ELR (cell line): ENCODE measurements at regions not wholly inside any gene's neighbourhood (a gene's known extent, or its start where the extent isn't known, plus 50 kb on each side); places are given as distances from the start of the nearest gene placed in this dataset.

Experiments
- DNase-seq: peaks from one replicate; pipeline ENCODE4 v3.0.0-alpha.2; 2015; ENCODE audit warnings: low read depth

- peak; percentile 81 for DNase-seq
These were observed 103.7 kb upstream of the ZMIZ1 start for GRCh38 chr10:78964952-78965633.

DNA sequence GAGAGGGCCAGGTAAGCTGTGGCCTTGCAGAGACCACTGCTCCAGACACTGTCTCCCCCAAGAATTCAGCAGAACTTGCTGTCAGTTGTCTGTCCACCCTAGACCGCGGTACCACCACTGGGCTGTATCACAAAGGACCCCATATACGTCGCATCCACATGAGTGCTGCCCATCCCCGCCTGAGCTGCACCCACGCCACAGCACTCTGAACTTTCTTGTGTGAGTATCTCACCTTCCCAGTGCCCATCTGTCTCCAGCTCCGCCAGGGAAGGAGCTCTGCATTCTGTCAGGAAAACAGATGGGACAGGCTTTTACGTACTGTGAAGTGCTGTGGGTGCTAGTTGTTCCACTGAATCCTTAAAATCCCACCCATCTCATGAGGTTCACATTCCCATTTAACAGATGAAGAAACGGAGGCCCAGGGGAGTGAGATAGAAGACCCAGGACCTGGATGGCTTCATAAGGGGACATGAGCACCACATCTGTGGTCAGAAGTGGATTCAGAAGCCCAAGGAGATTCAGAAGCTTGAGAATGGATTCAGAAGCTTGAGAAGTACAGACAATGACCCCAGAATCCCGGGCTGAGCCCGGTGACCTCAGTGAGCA, 102.5 kb upstream of the ZMIZ1 start:
- no peak for DNase-seq

- no peak for DNase-seq
These were observed 101.8 kb upstream of the ZMIZ1 start for GRCh38 chr10:78966844-78967488.

DNA sequence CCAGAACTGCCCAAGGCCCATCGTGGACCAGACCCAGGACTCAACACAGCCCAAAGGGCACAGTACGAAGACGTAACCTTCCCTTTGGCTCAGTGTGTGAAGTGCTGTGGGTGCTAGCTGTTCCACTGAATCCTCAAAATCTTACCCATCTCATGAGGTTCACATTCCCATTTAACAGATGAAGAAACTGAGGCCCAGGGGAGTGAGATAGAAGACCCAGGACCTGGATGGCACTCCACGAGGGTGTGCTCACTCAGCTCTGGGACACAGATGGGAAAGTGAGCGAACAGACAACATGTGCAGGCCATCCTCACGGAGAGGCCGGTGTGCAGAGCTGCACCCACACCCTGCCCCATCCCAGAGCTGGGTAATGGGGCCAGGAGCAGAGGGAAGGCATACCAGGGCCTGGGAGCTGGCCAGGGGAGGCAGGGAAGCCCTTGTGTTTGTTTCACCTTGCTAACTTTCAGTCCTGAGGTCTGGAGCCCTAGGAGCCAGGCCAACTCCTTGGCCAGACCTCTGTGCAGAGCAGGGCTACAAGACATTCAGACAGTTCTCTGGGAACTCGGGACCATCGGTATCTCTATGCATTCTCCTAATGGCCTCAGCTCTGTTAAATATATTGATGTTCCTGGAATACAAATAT, 100.3 kb upstream of the ZMIZ1 start:
- DNase-seq = no peak

DNA sequence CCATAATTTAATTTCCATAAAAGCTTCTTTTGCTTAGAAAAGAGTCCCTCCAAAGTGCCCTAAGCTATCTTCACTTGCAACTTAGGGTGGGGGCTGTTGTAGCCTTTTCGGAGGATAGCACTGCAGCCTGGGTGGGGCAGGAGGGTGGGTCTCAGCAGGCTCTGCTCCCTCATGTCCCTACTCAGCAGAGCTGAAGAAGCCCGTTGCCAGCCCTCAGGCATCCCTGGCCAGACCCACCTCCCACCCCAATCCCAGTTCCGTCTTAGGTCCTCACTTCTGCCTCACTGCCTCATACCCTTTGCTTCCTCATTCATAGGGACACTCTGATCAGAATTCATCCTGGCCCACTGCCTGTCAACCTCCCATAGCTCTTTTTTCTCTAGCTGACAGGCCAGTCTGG, 99.8 kb upstream of the ZMIZ1 start:
- DNase-seq = no peak

- no peak for DNase-seq
These were observed 99.0 kb upstream of the ZMIZ1 start for GRCh38 chr10:78969719-78970118.

GRCh38 chr10:78970261-78970660, 98.5 kb upstream of the ZMIZ1 start:
- no peak for DNase-seq

DNA sequence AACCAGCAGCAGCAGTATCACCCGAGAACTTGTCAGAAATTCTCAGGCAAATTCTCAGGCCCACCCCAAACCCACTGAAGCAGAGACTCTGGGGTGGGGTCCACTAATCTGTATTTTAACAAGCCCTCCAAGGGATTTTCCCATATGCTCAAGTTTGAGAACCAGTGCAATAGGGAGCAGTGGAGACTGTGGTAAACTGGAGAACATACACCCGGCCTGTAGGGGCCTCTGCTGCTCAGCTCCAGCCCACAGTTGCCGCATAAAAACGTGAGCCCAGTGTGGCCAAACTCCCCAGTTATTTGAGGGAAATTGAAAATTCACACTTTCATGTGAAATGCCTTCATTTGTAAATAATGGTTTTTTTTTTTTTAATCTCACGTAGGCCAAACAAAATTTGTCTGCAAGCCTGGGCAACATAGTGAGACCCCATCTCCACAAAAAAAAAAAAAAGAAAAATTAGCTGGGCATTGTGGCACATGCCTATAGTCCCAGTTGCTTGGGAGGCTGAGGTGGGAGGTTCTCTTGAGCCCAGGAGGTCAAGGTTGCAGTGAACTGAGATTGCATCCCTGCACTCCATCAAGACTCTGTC, 97.6 kb upstream of the ZMIZ1 start:
- DNase-seq = no peak

DNA sequence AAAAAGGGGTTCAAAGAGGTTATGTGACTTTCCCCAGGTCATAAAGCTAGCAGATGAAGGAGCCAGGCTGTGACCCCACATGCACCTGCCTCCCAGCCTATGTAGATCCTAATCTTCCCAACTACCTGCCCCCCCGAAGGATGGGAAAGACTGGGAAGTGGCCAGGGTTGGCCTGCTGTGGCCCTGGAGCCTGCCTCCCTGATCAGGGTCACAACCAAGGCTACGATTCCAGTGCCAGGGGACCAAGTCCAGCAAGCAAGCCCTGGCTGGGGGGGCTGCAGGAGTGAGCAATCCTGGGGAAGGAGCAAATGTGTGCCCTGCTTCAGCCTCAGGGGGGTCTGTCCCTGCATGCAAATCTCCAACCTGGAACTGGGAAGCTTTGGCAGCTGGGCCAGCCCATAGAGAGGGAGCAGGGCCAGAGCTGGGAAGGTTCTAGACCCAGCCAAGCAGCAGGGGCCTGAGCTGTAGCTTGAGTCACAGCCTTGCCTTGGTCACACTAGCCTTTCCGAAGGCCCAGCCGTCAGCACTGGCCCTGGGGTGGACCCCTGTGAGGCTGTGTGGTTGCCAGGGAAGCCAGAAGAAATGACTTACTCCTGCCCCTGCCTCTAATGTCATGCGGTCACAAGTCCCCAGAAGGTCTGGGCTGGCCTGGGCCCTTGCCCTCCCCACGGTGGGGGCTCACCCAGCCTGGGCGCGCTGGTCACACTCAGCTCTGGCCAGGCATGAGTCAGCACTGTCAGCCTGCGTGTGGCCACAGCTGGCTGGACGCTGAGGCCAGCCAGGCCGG, 96.4 kb upstream of the ZMIZ1 start:
- peak; percentile 86 for DNase-seq

- DNase-seq = peak; percentile 96
These were observed 95.5 kb upstream of the ZMIZ1 start for GRCh38 chr10:78972947-78973900.

DNA sequence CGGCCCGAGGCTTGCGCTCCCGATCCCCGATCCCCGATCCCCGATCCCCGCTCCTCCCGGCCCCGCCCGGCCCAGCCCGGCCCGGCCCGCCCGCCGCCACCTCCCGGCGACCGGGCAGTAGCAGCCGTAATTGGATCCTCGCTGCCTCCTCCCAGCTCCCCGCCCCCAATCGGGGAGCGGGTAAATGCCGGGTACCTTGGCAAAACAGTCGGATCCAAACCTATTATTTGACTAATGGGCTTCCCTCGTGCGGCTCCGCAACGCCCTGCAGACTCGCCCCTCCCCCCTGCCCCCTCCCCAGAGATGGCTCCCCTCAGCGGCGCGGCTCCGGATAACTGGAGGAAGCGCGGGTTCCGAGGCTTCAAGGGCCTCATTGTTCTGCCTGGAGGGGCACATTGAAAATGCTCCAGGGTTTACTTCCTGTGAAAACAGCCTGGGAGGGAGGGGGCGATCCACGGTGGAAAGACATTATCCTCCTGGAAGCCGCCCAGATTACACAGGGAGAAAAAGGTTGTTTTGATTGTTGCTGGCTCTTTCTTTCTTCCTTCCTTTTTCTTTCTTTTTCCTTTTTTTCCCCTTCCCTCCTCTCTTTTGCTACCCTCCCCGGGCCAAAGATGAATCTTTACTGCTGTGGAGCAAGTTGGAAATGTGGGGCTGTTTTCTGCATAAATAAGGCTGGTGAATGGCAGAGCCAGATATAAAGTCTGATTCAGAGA, 94.7 kb upstream of the ZMIZ1 start:
- peak; percentile 69 for DNase-seq

GRCh38 chr10:78974617-78975317, 94.0 kb upstream of the ZMIZ1 start:
- DNase-seq = peak; percentile 97

DNA sequence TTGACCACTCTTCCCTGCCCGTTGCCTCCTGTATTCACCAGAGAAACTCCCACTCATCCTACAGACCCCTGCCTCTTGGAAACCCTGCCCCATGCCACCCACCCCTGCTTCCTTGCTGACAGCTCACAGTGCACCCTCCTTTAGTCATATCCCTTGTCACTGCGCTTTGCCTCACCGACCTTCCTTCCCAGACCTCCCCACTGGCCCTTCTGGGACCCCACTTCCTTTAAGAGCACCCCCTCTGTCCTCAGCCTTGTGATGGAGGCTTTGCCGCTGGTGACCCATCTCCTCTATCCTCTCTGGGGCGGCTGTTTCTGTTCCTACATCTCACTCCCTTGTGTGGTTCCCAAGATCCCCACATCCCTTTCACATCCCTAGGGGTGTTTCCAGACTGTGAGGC, 92.8 kb upstream of the ZMIZ1 start:
- DNase-seq = no peak

GRCh38 chr10:78976825-78977755, 91.7 kb upstream of the ZMIZ1 start:
- DNase-seq = no peak

DNA sequence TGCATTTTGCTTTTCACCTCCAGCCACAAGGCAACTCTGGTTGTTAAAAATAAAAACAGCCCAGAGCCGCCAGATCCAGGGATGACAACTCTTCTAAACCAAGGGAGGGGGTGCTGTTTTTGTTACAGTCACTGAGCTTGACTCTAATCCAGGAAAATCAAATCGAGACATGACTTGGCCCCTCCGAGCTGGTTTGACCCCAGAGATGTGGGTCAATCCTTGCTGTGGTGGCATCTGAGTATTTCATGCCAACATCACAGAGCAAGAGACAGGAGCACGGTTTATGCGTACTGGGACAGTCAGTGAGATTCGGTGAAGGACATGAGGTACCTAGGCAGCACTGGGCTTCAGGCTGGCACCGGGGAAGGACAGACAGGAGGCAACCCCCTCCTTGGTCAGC, 88.8 kb upstream of the ZMIZ1 start:
- DNase-seq = no peak

DNA sequence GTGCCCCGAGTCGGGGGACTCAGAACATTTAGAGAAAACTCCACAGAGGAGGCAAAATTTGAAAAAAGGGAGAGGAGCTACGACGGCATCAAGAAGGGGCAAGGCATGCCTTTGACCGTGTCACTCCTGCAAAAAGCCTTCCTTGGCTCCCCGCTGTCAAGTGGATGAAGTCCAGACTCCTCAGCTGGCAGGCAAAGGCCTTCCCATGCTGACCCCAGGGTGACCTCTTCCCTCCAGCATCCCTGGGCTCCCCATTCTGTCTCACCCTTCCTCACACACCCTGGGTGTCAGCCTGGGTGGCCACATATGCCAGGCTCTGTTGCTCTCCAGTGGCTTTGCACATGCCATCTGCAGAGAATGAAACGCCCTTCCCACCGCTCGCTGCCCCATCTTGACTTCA, 88.4 kb upstream of the ZMIZ1 start:
- no peak for DNase-seq

DNA sequence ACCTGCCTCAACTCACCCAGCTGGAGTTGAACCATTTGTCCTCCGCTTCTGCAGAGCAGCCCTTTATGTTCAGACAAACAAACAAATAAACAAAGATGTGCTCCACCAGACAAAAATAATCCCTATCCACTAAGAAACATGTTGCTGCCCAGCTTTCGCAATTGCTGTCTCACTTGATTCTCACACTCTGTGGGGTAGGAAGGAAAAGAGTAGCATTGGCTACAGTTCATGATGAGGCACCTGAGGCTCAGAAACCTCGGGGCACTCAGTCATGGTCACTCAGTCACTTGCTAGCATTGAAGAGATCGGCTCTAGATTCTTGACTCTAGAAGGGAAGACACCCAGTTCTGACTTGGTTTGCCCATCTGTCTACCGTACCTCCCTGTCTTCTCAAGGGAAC, 88.0 kb upstream of the ZMIZ1 start:
- DNase-seq = no peak

DNA sequence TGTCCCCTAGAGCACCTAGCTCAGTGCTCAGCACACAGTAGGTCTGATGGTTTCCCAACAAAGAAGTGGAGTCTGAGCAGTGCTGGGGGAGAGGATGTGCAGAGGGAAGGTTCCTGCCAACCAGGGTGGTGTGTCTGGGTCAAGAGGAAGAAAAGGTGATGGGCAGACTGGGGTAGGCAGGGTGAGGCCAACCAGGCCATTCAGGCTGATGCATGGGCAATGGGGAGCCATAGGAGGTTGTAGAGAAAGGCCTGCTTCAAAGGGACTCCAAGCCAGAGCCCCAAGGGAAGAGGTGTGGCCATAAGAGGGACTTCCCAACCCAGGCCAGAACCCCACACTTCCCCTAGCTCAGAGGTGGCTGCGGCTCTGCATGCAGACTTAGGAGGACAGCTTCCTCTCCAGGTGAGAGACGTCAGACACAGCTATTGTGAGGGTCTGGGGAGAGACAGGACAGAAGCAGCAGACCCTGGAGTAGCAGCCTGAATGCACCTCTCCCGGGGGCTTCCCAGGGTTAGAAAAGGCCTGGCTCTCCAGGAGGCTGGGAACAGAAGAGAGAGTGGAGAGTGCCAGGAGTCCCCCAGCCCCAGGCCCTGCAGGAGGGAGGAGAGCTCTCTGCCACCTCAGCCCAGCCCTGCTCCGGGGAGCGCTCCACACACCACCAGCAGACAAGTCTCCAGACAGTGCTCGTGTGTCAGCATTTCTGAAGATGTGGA, 87.4 kb upstream of the ZMIZ1 start:
- no peak for DNase-seq
